ENCODE measurements at regions not wholly inside any gene's neighbourhood (a gene's known extent, or its start where the extent isn't known, plus 50 kb on each side); places are given as distances from the start of the nearest gene placed in this dataset.
"Not testable (repeated sequence)": the region's sequence is repeated elsewhere in the genome, so short reads cannot be mapped to it uniquely, and the experiment has no call there.

DNA sequence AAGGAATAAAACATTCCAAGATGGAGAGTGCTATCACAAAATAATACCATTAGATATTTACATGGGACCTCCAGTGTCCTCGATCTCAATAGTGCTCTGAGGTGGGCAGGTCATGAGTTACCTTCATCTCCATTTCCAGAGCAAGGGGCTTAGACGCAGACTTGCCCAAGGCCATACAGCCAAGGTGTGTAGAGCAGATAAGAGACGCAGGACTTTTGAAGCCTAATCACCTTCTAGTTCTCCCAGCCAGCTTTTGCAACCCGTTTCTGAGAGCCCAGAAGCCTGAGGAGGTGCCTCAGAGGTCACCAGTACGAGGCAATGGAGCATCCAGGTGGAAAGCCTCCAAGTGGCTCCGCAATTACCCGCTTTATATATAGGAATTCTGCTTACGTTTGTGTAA lies 294.7 kb downstream of the LNPK start:
- H3K9me3 ChIP-seq = no peaks in the 10 kb centered on the region
- intact Hi-C loops (cut with DNase I; ENCODE audit: low total_unique reads) = no loop called here
- no peak overlapping the region for H3K27ac ChIP-seq
- no peaks in the 10 kb centered on the region for H3K4me1 ChIP-seq
- H3K4me3 ChIP-seq = no peak overlapping the region
- DNase-seq = no peak
- TF ChIP-seq, protein P1, sequence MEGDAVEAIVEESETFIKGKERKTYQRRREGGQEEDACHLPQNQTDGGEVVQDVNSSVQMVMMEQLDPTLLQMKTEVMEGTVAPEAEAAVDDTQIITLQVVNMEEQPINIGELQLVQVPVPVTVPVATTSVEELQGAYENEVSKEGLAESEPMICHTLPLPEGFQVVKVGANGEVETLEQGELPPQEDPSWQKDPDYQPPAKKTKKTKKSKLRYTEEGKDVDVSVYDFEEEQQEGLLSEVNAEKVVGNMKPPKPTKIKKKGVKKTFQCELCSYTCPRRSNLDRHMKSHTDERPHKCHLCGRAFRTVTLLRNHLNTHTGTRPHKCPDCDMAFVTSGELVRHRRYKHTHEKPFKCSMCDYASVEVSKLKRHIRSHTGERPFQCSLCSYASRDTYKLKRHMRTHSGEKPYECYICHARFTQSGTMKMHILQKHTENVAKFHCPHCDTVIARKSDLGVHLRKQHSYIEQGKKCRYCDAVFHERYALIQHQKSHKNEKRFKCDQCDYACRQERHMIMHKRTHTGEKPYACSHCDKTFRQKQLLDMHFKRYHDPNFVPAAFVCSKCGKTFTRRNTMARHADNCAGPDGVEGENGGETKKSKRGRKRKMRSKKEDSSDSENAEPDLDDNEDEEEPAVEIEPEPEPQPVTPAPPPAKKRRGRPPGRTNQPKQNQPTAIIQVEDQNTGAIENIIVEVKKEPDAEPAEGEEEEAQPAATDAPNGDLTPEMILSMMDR (IDR thresholded peaks at IDR 0.05) = no peak
- TF ChIP-seq POLR2A (IDR thresholded peaks at IDR 0.05) = no peak
- H3K27me3 ChIP-seq = no peaks in the 10 kb centered on the region
- H3K36me3 ChIP-seq = no peaks in the 10 kb centered on the region

DNA sequence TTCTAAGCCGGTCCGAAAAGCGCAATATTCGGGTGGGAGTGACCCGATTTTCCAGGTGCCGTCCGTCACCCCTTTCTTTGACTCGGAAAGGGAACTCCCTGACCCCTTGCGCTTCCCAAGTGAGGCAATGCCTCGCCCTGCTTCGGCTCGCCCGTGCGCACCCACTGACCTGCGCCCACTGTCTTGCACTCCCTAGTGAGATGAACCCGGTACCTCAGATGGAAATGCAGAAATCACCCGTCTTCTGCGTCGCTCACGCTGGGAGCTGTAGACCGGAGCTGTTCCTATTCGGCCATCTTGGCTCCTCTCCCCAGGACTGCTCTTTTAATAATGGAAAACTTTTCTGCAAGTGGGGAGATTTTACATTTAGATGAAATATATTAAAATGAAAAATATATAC lies 297.5 kb downstream of the LNPK start:
- H3K9me3 ChIP-seq; H3K27me3 ChIP-seq; H3K27ac ChIP-seq; H3K4me1 ChIP-seq; H3K36me3 ChIP-seq; H3K4me3 ChIP-seq; intact Hi-C loops (cut with DNase I; ENCODE audit: low total_unique reads); DNase-seq: not testable (repeated sequence)

DNA sequence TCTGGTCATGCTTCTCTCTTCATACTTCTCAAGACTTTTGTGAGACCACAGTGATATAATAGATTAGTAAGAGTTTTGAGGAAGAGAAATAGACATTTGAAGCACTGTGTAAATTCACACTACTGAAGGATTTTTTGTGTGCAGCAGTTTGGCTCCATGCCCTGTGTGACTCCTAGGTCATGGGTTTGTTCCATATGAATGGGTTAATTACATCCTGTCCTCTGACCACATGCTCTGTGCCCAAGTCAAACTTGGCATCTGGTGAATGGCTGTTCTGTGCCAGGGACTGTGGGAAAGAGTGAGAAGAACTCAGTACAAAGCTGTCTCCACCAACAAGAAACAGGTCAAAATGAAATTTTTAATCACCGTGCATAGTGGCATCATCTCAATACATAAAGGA lies 304.0 kb downstream of the LNPK start:
- DNase-seq = no peak
- no peak for TF ChIP-seq POLR2A (IDR thresholded peaks at IDR 0.05)
- TF ChIP-seq, protein P1 (IDR thresholded peaks at IDR 0.05) = no peak
- Histone ChIP-seq H3K36me3 (no peaks in the 10 kb centered on the region), H3K27me3 (peaks cover 0 to 8% of the 10 kb centered on the region in 2 donors), H3K27ac (no peak overlapping the region), H3K4me1 (no peaks in the 10 kb centered on the region), H3K4me3 (no peak overlapping the region), H3K9me3 (no peaks in the 10 kb centered on the region)
- intact Hi-C loops (cut with DNase I; ENCODE audit: low total_unique reads) = no loop called here

DNA sequence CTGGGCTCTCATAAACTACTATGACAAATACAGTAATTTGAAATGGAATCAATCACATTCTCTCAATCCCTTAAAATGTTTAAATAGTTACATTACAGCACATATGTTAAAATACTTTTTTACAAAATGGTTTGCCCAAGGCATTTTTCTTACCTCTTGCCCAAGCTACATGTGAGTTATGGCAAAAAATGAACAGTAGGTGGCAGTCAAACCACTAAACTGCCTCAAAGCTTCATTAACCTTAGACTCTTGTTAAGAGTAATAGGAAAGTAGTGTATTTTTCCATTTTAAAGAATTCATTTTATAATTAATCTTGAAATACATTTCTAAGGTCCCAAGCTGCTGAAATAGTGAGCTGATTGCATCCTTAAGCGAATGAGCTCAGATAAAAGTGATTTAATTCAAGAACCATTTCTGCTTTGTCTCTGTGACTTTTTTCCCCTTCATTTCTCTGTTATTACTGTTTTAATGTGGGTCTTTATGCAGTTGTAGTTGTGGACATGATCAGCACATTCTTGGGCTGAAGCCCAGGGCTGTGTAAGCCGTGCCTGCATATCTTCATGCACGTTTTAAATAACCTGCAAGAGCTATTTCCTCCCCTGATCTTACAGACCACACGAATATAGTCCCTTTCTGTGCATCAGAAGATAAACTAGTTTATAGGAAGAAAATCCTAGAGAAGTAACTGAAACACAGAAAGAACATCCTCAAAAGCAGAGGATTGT lies 311.8 kb downstream of the LNPK start:
- H3K9me3 ChIP-seq = no peaks in the 10 kb centered on the region
- peak in 1 of 2 donors; percentile 22 for DNase-seq
- intact Hi-C loops (cut with DNase I; ENCODE audit: low total_unique reads) = no loop called here
- H3K27me3 ChIP-seq = peaks cover 0 to 23% of the 10 kb centered on the region in 2 donors
- no peaks in the 10 kb centered on the region for H3K36me3 ChIP-seq
- no peak overlapping the region for H3K27ac ChIP-seq
- TF ChIP-seq, protein P1 (IDR thresholded peaks at IDR 0.05) = peak; percentile 42 to 67 (median 58)
- no peak for TF ChIP-seq POLR2A (IDR thresholded peaks at IDR 0.05)
- H3K4me3 ChIP-seq = no peak overlapping the region
- no peaks in the 10 kb centered on the region for H3K4me1 ChIP-seq

DNA sequence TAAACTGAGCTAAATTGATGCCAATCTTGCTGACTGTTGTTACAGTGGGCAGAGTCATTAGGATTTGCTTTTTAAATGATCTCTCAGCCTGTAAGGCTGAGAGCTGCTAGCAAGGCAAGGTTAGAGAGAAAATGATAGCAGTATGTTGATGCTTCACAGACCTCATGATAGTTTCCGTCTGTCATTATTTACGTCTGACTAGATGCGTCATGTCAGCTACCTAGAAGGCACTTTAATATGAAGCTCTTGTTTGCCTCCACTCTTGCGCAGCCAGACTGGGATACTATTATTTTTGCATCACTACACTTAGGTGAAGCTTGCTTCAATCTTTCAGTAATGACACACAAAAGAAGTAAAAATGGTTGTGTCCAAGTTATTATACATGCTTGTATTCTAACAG lies 313.8 kb downstream of the LNPK start:
- TF ChIP-seq, protein P1 (IDR thresholded peaks at IDR 0.05) = no peak
- TF ChIP-seq POLR2A (IDR thresholded peaks at IDR 0.05) = no peak
- peaks cover 0 to 16% of the 10 kb centered on the region in 2 donors for H3K27me3 ChIP-seq

More for the DNA sequence above, 313.8 kb downstream of the LNPK start:
- intact Hi-C loops (cut with DNase I; ENCODE audit: low total_unique reads) = loop anchor here (10.0 kb wide), 1 partner anchor 397 kb away; the partner anchor contains the start of gene EVX2
- Histone ChIP-seq H3K4me3 (no peak overlapping the region), H3K36me3 (no peaks in the 10 kb centered on the region), H3K9me3 (no peaks in the 10 kb centered on the region), H3K27ac (no peak overlapping the region), H3K4me1 (no peaks in the 10 kb centered on the region)
- DNase-seq = no peak

Measured in uterus (tissue), 3 donors.